ENCODE measurements at regions not wholly inside any gene's neighbourhood (a gene's known extent, or its start where the extent isn't known, plus 50 kb on each side); places are given as distances from the start of the nearest gene placed in this dataset.
A peak's percentile ranks its signal among the peaks of the same experiment; 100 is the strongest.

DNA sequence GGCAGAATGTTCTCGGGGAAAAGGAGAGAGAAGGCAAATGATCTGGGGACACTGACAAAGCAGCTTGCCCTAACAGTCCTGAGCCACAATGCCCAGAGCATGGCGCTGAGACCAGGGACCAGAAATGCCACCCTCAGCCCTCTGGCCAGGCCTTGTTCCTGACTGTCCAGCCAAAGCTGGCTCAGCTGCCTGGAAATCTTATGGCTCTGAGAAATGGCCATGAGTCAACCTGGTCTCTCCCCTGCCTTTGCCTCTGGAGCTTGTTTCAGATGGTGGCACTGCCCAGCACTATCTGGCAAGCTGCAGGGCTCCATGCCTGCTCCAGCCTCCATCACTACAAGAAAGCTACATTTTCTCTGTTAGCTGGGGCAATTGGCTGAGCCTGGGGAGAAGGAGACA, 90.5 kb upstream of the PLXNA4 start:
- no peak for DNase-seq

DNA sequence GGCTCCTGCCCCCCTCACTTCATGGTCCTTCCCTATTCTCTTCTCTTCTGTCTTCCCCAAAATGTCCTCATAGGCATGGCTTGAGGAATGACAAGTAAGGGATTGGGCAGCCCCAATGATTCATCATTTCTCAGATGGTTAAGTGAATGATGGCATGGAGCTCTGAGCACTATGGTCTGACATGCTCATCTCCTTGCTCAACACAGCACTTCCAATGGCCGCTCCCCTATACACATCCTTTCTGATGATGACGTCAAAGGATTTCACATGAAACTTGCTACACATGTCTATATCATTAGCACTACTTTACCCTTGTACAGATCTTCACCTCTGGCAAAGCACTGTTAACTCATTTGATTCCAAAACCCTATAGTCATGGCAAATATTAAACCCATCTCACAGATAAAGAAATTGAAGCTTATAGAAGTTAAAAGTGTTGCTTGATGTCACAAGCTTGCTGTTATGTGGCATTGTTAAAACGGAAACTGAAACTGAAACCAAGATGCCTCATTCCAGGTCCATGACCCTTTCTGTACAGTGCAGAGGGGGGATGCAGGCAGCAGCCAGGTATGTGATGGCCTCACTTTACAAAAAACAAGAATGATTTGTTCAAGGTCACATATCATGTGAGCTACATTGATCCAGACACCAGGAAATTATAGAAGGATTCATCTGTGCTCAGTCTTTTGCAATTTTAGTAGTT, 90.0 kb upstream of the PLXNA4 start:
- DNase-seq, result no peak

DNA sequence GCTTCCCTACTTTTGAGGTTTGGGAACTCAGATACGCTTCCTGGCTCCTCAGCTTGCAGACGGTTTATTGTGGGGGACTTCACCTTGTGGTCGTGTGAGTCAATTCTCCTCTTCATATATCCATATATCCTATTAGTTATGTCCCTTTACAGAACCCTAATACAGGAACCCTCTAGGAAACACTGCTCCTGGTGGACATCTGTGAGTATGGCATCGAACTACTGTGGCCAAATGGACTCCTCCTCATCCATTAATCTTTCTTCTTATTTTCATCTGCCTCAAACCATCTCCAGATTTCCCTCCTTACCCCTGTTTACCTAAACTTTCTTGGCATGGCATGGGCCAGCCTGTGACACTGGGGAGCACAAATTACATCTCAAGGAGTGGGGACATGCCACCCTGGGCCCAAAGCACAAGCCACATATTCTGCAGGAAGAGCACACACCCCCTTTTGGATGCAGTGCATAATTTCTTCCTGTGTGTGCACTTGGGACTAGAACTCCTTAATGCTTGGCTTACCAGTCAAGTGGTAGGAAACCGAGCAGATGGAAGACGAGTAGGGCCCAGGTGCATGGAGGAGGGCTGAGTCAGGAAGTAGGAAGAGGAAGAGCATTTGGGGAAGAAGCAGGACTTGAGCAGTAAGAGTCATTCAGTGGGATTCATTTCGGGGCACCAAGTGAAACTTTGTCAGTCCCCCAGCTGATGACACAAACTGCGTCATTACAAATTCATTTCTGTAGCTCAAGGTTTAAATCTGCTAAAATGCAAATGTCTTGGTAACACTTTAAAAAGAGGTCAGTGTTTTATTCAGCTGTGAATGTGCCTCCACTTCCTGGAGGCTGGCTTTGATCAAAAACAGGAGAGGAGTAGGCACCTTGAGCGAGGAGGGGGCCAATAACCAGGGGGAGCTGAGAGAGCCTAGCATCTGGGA, 80.8 kb upstream of the PLXNA4 start:
- DNase-seq, result no peak

DNA sequence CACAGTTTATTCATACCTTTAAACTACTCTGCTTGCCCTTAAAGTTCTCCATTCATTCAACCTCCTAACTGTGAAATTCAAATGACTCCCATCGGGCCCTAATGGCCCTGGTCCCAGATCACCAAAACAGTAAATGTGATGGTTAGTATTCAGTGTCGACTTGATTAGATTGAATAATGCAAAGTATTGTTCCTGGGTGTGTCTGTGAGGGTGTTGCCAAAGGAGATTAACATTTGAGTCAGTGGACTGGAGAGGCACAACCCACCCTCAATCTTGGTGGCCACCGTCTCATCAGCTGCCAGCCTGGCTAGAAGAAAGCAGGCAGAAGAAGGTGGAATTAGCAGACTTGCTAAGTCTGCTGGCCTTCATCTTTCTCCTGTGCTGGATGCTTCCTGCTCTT, 80.1 kb upstream of the PLXNA4 start:
- no peak for DNase-seq

DNA sequence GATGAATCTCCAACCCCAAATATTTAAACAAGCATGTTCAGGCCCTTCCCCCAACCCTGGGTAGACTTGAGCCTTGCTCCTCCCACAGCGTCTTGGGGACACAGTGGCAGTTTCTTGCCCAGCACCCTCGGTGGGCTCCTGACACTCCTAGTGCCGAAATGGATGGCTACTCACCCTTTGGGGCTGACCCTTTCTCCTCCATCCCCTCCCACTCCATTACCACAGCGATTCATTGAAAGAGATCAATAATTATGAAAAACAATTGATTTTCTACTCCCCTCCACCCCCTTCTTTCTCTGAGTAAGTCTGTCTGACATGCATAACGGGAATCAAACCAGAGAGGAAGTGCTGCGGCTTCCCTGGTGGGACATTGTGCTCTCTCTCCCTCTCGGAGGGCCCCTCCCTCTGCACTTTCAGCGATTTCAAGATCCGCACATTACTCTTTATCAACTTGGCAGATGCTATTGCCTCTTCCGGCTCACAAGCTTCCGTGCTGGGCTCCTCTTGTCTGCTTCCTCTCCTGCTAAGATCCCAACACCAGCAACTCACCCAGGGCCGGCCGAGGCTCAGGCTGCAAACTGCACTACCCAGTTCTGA, 79.0 kb upstream of the PLXNA4 start:
- peak; percentile 12 to 20 for DNase-seq

DNA sequence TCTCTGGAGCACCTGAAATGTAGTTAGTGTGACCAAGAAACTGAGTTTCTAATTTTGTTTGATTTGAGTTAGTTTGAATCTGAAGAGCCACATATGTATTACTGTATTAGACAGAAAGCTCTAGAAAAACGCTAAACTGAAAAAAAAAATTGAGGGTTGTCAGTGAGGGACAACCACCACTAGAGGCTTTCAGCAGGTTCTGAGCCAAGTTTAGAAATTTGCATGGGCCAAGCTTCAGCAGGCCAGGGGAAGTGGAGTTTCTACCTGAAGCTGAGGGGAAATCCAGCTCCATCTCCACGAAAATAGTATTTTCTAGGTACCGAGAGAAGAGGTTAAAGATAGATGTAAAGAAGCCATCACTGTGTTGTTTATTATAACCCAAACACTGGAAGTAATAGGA, 77.9 kb upstream of the PLXNA4 start:
- no peak for DNase-seq

DNA sequence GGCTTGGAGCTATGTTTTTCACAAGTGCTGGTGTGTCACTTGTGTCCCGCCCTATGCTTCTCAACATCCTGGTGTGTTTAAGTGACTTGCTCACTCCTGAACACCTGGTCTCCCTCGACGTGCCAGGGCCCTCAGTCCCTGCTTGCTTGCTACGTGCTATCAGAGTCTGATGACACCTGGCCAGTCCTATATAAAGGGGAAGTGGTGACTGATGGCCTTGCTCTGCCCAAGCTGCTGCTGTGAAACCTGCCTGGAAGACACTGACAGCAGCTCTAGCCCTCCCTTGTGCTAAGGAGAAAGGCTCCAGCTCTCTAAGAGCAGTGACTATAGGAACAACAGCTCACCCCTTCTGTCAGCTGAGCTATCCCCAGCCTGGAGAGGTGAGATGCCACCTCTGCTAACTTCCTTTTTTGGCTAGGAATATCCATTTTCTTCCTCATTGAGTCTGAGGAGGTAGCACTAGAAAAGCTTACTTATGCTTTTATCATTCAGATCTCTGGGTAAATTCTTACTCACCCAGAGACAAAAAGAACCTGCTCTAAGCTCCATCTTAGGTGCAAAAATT, 77.2 kb upstream of the PLXNA4 start:
- no peak for DNase-seq

DNA sequence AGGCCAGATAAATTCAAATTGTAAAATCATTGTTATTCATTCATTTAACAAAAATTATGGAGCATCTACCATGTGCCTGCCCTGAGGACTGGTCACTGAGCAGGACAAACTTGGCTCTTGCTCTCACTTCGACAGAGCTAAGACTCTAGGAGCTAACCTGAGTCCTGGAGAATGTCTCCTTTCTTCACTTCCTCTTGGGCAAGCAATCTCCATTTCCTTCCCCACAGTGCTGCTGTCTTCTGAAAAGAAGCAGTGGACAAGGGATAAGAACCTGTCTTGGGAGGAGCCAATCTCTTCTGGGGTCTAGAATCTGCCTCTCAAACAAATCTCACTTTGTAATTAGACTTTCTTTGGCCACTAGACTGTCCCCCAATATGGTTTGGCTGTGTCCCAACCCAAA, 76.2 kb upstream of the PLXNA4 start:
- DNase-seq, result no peak

DNA sequence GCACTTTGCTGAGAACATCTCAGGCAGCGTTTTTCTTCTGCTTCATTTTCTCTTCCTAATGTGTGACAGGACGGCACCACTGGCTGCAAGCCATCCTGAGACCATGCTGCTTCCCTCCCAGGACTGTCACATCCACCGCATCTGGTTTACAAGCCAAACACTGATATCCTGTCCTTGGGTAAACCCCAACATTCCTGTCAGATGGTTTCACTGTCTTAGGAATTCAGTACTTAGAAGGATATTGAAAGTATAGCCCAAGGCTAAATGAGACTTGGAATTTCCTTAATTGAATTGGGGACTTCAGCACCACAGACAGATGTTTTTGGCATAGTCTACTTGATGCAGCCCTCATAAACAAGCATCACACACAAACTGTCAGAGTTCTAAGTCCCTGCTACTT, 74.2 kb upstream of the PLXNA4 start:
- DNase-seq, result no peak

DNA sequence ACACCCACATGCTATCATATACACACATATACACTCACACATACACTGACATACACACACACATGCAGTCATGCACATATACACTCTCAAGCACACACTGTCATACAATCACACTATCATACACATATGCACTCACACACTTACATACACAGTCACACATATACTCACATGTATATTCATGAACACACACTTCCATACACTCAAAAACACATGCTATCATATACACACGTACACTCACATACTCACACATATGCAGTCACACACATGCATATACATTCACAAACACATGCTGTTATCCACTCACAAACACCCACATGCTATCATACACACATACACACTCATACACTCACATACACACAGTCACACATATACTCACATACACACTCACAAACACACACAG, 71.0 kb upstream of the PLXNA4 start:
- no peak for DNase-seq

DNA sequence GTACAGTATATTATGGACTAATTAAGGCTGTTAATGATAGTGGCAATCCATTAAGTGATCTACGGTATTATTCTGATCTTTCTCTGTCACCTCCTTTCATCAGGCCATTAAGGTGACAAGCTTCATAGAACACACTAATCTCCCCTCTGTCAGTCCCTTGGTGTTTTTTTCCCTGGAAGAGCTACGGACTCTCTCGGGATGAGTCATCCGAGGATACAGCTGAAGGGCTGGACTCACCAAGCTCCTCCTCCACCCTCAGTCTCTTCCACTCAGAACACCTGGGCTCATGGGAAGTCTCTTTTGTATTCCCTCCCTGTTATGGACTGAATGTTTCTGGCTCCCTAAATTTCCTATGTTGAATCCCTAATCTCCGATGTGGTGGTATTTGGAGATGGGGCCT, 69.8 kb upstream of the PLXNA4 start:
- no peak for DNase-seq

DNA sequence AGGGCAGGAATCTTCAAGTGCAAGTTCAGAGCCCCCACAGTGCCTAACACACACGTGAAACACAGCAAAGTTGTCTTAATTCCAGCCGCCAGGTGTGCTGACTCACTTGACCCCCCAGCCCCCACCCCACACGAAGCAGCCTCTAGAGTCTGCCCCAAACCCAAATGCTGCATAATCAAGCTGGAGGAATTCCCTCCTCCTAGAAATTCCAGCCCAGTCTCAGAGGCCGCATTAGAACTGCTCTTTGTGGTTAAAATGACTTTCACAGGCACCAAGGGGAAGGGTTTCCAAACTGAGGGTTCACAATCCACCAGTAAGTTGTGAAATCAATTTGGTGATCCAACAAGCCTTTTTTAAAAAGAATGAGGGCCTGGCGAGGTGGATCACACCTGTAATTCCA, 67.0 kb upstream of the PLXNA4 start:
- DNase-seq, result no peak

DNA sequence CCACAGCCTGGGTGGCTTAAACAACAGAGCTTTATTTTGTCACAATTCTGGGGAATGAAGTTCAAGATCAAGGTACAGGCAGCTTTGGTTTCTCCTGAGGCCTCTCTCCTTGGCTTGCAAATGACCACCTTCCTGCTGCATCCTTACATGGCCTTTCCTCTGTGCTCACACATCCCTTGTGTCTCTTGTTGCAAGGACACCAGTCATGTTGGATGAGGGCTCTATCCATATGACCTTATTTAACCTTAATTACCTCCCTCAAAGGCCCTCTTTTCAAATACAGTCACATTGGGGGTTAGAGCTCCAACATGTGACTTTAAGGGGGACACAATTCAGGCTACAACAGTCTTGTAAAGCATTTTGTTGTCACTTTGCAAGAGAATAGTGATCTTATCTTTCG, 65.0 kb upstream of the PLXNA4 start:
- no peak for DNase-seq

DNA sequence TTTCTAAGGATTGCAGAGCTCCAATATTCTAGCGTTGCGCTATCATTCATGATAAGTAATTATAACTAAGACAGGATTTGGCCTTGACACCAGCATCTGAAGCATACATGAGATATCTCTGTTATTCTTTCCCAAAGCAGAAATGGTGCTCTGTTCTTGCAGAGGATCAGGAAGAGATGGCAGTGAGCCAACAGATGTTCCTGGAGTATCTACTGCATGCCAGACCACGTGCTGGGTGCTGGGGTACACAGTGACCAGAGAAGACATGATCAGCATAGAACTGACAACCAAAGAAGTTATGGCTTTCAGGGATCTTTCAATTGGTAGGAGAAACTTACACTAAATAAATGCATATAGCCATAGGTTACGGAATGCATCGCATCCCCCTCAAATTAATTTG, 63.7 kb upstream of the PLXNA4 start:
- DNase-seq, result no peak

DNA sequence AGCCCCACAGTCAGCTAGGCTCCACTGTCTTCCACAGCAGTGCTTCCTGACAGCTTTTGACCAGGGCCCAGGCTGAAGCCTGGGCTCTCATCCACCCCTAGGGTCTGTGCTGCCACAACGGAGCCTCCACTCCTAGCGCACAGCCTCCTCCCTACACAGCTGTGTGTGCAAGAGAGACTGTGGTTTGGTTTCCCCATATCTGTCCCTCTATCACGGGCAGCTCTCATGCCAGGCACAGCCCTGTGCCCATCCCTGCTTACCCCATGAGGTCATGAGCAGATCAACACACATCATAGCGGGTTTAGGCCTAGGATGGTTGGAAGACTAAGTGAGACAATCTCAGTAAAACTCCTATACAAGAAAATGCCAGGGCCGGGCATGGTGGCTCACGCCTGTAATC, 61.7 kb upstream of the PLXNA4 start:
- DNase-seq, result no peak

DNA sequence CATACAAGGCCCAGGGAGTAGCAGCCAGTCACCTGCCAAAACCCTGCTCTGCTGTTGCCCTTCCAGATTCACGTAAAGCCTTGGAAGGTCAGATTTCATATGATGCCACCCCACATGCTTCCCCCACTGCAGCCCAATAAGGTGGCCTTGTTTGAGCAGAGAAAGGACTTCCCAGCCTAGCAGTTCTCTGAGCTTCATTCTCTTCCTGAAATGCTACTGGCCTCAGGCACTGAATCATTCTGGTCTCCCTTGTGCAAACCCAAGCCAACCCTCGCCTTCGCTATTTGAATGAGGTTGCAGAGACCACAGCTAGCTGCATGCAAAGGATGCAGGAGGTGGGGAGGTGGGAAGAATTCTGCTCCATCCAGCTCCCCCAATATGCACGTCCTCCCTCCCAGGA, 60.3 kb upstream of the PLXNA4 start:
- DNase-seq, result no peak

DNA sequence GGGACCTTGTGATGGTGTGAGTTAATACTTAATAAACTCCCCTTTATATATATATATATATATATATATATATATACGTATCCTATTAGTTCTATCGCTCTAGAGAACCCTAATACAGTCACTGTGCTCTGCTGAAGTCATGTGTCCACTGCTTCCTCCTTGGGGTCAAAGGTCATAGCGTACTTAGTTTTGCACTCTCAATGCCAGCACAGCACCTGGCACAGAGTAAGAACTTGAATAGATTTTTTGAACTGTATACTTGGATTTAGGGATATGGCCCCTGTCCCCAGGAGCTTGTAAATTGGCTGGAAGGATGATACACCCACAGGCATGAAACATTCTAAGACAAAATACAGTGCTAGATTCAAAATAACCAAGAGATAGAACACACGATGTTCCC, 58.9 kb upstream of the PLXNA4 start:
- no peak for DNase-seq

DNA sequence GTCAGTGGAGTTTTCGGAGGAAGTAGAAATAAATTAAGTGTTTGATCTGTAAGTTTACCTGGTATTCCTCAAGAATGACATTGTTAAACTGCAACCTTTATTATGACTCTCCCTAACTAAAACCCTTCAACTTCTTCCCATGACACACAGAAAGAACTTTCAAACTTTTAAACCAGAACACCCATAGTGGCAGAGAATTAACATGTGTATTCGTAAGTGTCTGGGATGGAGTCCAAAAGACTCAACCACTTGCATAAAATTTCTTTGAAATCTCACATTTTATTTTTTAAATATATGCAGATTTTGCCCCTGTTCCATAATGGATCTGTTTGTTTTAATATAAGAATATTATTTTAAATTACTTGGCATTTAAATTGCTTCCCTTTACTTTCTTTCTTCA, 54.6 kb upstream of the PLXNA4 start:
- no peak for DNase-seq

Measured in activated CD4-positive, alpha-beta T cell treated with anti-CD3 and anti-CD28 coated beads for 4 hours (primary cell).